Mucosa of rectum (tissue), 2 donors: ENCODE measurements at regions not wholly inside any gene's neighbourhood (a gene's known extent, or its start where the extent isn't known, plus 50 kb on each side); places are given as distances from the start of the nearest gene placed in this dataset.

Experiments
- H3K27ac ChIP-seq, 2 donors: one replicate each; pipeline ENCODE4 v1.7.0; 2013; ENCODE audit warnings: inconsistent platforms in 2 of 2, low read depth in 2 of 2, low read length in 2 of 2
- H3K27me3 ChIP-seq, 2 donors: one replicate each; pipeline ENCODE4 v1.7.0; 2013; ENCODE audit warnings: low read length in 2 of 2; ENCODE audit not compliant: control insufficient read depth in 2 of 2, insufficient read depth in 2 of 2
- H3K36me3 ChIP-seq, 2 donors: one replicate each; pipeline ENCODE4 v1.7.0; 2013; ENCODE audit warnings: low read length in 2 of 2; ENCODE audit not compliant: control insufficient read depth in 2 of 2, insufficient read depth in 2 of 2
- H3K4me1 ChIP-seq, 2 donors: one replicate each; pipeline ENCODE4 v1.7.0; 2013; ENCODE audit warnings: low read length in 2 of 2, mild to moderate bottlenecking in 1 of 2; ENCODE audit not compliant: control insufficient read depth in 2 of 2, insufficient read depth in 2 of 2
- H3K4me3 ChIP-seq, 2 donors: one replicate each; pipeline ENCODE4 v1.7.0; 2013; ENCODE audit warnings: low read length in 2 of 2
- H3K9ac ChIP-seq, 2 donors: one replicate each; pipeline ENCODE4 v1.7.0; 2013; ENCODE audit warnings: low read length in 2 of 2, low read depth in 1 of 2, mild to moderate bottlenecking in 1 of 2
- H3K9me3 ChIP-seq, 2 donors: one replicate each; pipeline ENCODE4 v1.7.0; 2013; ENCODE audit warnings: low read length in 2 of 2; ENCODE audit not compliant: control insufficient read depth in 2 of 2
- donor health status: healthy.
- donor health status: Normal muscosa, but diverticular disease.

GRCh38 chr14:25846246-25846645 lies 751.6 kb downstream of the NOVA1 start:
- no peak overlapping the region for H3K4me3 ChIP-seq
- H3K36me3 ChIP-seq, result no peaks in the 10 kb centered on the region
- H3K27me3 ChIP-seq, result no peaks in the 10 kb centered on the region
- no peaks in the 10 kb centered on the region for H3K4me1 ChIP-seq
- H3K9me3 ChIP-seq, result no peaks in the 10 kb centered on the region
- H3K27ac ChIP-seq, result no peak overlapping the region
- H3K9ac ChIP-seq, result no peak overlapping the region

- Histone ChIP-seq H3K4me1 (no peaks in the 10 kb centered on the region), H3K27ac (no peak overlapping the region), H3K27me3 (no peaks in the 10 kb centered on the region), H3K36me3 (no peaks in the 10 kb centered on the region), H3K9ac (no peak overlapping the region), H3K4me3 (no peak overlapping the region), H3K9me3 (no peaks in the 10 kb centered on the region)
Measured at GRCh38 chr14:25843481-25844470, 754.1 kb downstream of the NOVA1 start.

DNA sequence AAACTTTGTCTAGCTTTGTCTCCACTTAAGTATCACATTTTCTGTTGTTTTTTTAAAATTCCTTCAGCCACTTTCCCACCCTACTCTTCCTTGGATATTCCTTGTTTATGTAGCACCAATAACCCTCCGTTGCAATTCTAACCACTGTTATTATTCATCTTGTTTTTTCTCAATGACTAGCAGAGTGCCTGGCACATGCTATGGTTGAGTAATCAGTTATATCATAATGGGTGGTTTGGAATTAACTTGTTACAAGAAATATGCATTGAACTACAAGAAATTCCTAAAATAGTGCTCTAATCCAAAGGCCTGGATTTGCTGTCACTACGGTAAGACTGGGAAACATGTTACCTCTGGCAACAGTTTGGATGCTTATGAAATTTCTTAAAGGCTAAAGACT lies 756.6 kb downstream of the NOVA1 start:
- no peaks in the 10 kb centered on the region for H3K4me1 ChIP-seq

DNA sequence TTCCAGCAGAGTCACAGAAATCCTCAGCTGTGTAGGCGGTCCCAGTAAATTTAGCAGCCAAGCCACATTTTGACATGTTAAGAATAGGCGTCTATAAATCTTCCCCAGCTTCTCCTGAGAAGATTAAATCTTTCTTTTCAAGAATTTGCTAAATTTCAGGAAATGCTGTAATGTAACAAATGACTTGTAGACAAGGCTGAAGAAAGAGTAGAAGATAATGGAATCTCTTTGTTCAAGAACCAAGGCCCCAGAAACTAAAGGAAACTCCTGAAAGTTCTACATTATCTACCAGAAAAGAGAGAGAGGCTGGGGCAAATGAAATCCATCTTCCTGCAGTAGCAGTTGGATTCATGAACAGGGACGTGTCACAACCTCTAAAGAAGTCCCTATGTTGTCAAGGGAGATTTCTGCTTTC lies 760.3 kb downstream of the NOVA1 start:
- H3K9ac ChIP-seq, result no peak overlapping the region
- no peak overlapping the region for H3K4me3 ChIP-seq

More for the DNA sequence above, 756.6 kb downstream of the NOVA1 start:
- H3K36me3 ChIP-seq, result no peaks in the 10 kb centered on the region
- H3K9ac ChIP-seq, result no peak overlapping the region
- no peak overlapping the region for H3K4me3 ChIP-seq
- no peaks in the 10 kb centered on the region for H3K9me3 ChIP-seq
- H3K27me3 ChIP-seq, result no peaks in the 10 kb centered on the region
- H3K27ac ChIP-seq, result no peak overlapping the region

DNA sequence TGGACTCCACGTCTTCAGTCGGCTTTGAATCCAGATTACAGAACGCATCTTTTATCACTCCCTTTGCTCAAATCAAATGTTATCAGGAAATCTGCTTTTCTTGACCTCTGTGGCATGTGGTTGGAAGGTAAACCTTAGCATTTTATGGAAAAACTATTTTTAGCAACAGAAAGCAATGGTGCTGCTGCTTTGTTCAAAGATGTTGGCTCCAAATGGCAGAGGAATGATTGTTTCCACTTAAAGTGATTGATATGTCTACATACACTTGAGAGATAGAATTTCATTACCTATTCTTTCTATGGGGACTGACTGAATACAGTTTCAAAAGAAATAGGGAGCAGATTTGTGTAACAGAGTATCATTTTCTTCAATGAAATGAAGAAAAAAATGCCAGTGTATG lies 761.2 kb downstream of the NOVA1 start:
- no peak overlapping the region for H3K27ac ChIP-seq
- H3K9ac ChIP-seq, result no peak overlapping the region
- H3K27me3 ChIP-seq, result no peaks in the 10 kb centered on the region
- H3K4me3 ChIP-seq, result no peak overlapping the region
- no peaks in the 10 kb centered on the region for H3K36me3 ChIP-seq
- H3K4me1 ChIP-seq, result no peaks in the 10 kb centered on the region
- H3K9me3 ChIP-seq, result no peaks in the 10 kb centered on the region

More for the DNA sequence above, 760.3 kb downstream of the NOVA1 start:
- no peaks in the 10 kb centered on the region for H3K36me3 ChIP-seq
- H3K4me1 ChIP-seq, result no peaks in the 10 kb centered on the region
- H3K27me3 ChIP-seq, result no peaks in the 10 kb centered on the region
- no peaks in the 10 kb centered on the region for H3K9me3 ChIP-seq
- no peak overlapping the region for H3K27ac ChIP-seq

DNA sequence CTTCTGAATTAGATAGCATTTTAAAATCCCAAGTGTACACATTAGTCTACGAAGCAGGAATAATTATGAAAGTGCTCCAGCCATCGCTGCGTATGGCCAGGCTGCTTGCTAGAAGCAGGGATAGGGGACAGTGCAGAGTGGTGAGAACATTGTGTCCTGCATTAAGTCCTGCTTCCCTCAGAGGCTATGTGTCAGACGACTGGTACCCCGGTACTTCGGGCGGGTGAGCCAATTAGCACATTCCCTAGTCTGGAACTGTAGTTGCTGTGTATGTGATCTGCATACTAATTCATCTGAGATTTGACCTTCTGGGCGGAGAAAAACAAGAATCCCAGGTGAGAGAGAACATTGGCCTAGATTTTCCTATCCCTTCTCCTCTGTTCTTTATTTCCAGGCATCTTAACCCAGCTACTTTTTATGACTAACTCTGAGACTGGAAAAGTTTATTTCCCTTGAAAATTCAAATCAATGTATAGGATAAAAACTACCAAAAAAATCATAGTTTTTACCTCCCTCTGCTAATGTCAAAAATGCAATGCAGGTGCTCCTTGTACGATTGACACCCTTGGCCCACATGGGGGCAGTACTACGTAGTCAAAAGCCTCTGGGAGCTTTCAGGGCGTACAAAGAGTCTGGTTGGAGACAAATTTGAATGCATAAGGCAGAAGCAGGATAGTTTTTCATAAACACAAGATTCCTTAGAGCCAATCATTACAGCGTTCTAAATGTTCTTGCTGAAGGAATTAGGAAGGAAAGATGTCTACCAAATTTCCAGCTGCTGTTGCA lies 764.3 kb downstream of the NOVA1 start:
- no peaks in the 10 kb centered on the region for H3K4me1 ChIP-seq
- no peak overlapping the region for H3K9ac ChIP-seq
- no peaks in the 10 kb centered on the region for H3K9me3 ChIP-seq
- H3K27ac ChIP-seq, result no peak overlapping the region
- H3K36me3 ChIP-seq, result no peaks in the 10 kb centered on the region
- H3K4me3 ChIP-seq, result no peak overlapping the region
- H3K27me3 ChIP-seq, result no peaks in the 10 kb centered on the region

DNA sequence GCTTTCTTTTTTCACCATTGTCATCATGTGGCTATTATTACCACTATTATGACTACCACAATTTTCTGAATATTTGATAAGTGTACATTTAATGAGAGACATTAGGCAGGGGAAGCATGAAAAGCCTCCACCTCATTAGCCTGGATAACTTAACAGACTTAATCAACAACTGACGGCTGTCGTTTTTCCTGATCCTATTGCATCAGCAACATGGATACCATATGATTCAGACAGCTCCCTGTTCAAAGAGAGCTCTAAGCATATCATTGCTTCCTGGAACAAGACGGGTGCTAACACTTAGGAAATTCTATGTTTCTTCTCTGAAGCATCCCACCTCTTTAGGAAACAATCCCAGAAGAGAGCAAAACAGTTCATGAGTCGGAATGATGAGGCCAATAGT lies 765.2 kb downstream of the NOVA1 start:
- Histone ChIP-seq H3K36me3 (no peaks in the 10 kb centered on the region), H3K9ac (no peak overlapping the region), H3K9me3 (no peaks in the 10 kb centered on the region), H3K4me1 (no peaks in the 10 kb centered on the region), H3K27ac (no peak overlapping the region), H3K27me3 (no peaks in the 10 kb centered on the region), H3K4me3 (no peak overlapping the region)

DNA sequence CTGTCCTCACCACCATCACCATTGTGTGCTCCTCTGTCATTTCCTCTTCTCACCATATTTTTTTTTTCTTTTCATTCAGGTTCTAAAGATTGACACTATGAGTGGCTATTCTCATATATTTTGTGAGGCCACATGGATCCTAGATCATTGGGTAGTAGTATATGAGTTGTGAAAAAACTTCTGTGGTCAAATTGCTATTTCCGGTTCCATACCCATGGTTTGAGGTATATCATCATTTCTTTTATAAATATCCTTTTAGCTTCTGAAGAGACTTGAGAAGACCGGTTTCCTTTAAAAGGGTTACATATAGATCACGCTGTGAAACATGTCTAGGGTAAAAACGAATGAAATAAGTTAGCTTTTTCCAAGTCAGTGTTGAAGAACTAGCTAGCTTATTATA lies 769.3 kb downstream of the NOVA1 start:
- Histone ChIP-seq H3K4me3 (no peak overlapping the region), H3K27me3 (no peaks in the 10 kb centered on the region), H3K36me3 (no peaks in the 10 kb centered on the region), H3K9me3 (no peaks in the 10 kb centered on the region), H3K27ac (no peak overlapping the region), H3K9ac (no peak overlapping the region), H3K4me1 (no peaks in the 10 kb centered on the region)

DNA sequence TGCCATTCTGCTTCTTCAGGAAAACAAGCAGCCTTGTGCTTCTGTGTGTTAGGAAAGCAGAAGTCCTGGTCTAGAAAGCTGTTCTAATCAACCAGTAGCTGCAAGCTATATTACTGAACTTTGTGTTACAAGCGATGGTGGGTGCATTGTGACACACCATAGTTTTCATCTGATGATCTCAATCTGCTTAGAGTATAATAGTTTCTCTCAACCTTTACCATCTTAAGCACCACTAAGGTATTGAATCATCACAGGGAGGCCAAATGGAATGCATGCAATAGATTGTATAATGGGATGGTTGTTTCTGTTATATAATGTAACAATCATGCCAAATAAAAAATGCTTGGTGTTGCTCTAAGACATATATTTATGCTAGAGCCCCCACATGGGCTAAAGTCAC lies 771.7 kb downstream of the NOVA1 start:
- H3K9ac ChIP-seq, result no peak overlapping the region

DNA sequence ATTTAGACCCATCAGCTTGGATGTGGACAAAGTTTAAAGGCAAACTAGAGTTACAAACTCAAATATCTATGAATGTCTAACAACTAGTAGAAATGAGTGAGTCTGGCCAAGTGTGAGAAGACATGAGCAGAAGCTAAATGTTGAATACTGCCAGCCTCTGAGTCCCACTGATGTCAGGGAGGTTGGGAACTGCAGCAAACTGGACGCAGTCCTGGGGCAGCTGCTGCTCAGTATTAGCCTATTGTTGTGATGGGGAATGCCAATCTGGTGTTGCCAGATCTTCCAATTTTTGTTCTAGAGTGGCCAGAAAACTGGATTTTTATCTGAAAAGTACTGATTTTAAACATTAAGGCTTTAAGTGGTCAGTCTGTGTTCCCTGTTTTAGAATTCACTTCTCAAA lies 770.4 kb upstream of the STXBP6 start:
- Histone ChIP-seq H3K36me3 (no peaks in the 10 kb centered on the region), H3K4me1 (no peaks in the 10 kb centered on the region), H3K4me3 (no peak overlapping the region), H3K27me3 (no peaks in the 10 kb centered on the region), H3K27ac (no peak overlapping the region), H3K9me3 (no peaks in the 10 kb centered on the region), H3K9ac (no peak overlapping the region)

More for the DNA sequence above, 771.7 kb downstream of the NOVA1 start:
- no peaks in the 10 kb centered on the region for H3K36me3 ChIP-seq
- H3K27ac ChIP-seq, result no peak overlapping the region
- no peak overlapping the region for H3K4me3 ChIP-seq
- no peaks in the 10 kb centered on the region for H3K27me3 ChIP-seq
- H3K4me1 ChIP-seq, result no peaks in the 10 kb centered on the region
- no peaks in the 10 kb centered on the region for H3K9me3 ChIP-seq
